ENCODE measurements at regions not wholly inside any gene's neighbourhood (a gene's known extent, or its start where the extent isn't known, plus 50 kb on each side); places are given as distances from the start of the nearest gene placed in this dataset.

- no peak for TF ChIP-seq CTCF (IDR thresholded peaks at IDR 0.05; ENCODE audit: extremely low read depth, missing control alignments)
- DNase-seq (ENCODE audit: low spot score), result no peak
Measured at GRCh38 chr20:39547546-39548408, 585.6 kb downstream of the DHX35 start.

GRCh38 chr20:39541136-39541803 lies 579.1 kb downstream of the DHX35 start:
- no peak for TF ChIP-seq CTCF (IDR thresholded peaks at IDR 0.05; ENCODE audit: extremely low read depth, missing control alignments)
- DNase-seq (ENCODE audit: low spot score), result no peak

- no peak for DNase-seq (ENCODE audit: low spot score)
- TF ChIP-seq CTCF (IDR thresholded peaks at IDR 0.05; ENCODE audit: extremely low read depth, missing control alignments), result no peak
Measured at GRCh38 chr20:39538317-39538716, 576.2 kb downstream of the DHX35 start.

GRCh38 chr20:39535301-39535700 lies 573.2 kb downstream of the DHX35 start:
- no peak for DNase-seq (ENCODE audit: low spot score)
- TF ChIP-seq CTCF (IDR thresholded peaks at IDR 0.05; ENCODE audit: extremely low read depth, missing control alignments), result no peak

GRCh38 chr20:39534846-39535245 lies 572.7 kb downstream of the DHX35 start:
- no peak for TF ChIP-seq CTCF (IDR thresholded peaks at IDR 0.05; ENCODE audit: extremely low read depth, missing control alignments)
- no peak for DNase-seq (ENCODE audit: low spot score)

- no peak for TF ChIP-seq CTCF (IDR thresholded peaks at IDR 0.05; ENCODE audit: extremely low read depth, missing control alignments)
- no peak for DNase-seq (ENCODE audit: low spot score)
Measured at GRCh38 chr20:39533858-39534257, 571.7 kb downstream of the DHX35 start.

GRCh38 chr20:39532205-39532604 lies 570.1 kb downstream of the DHX35 start:
- TF ChIP-seq CTCF (IDR thresholded peaks at IDR 0.05; ENCODE audit: extremely low read depth, missing control alignments), result no peak

More at GRCh38 chr20:39532205-39532604, 570.1 kb downstream of the DHX35 start:
- no peak for DNase-seq (ENCODE audit: low spot score)
